K562 (cell line): ENCODE measurements at regions not wholly inside any gene's neighbourhood (a gene's known extent, or its start where the extent isn't known, plus 50 kb on each side); places are given as distances from the start of the nearest gene placed in this dataset.

Experiments used
- ATAC-seq: fragments of 200-7000 bp; cut with Tn5 transposase; 3 replicates; pipeline ENCODE4 v1.9.1; 2020; ENCODE audit warnings: moderate library complexity
- BruUV-seq: library from RNA; stranded (reverse); fragments of 400-500 nt; replicated peaks from 2 replicates; lab custom pipeline; 2021; lab: Mats Ljungman, UMichigan
- CTCF ChIA-PET: fragments of 300-600 bp; formaldehyde crosslinking; extraction: SDS; loops from one replicate; lab custom pipeline; 2021; ENCODE audit warnings: low intra/inter-chr PET ratio; lab: Yijun Ruan, JAX
- POLR2A ChIA-PET: fragments of 300-600, 350-650 bp; sonication (Branson Sonifier 250); formaldehyde crosslinking; extraction: SDS; loops from one replicate; lab custom pipeline; 2021; ENCODE audit warnings: antibody characterized with exemption, inconsistent platforms; lab: Yijun Ruan, JAX
- DNase-seq, 4 experiments: peaks; one replicate each; pipeline versions ENCODE4 v3.0.0 to v3.0.0-alpha.2; 2011 to 2018; ENCODE audit warnings: low spot score in 3 of 4, mixed read lengths in 3 of 4; ENCODE audit errors: extremely low read depth in 1 of 4
- FAIRE-seq: peaks from 2 replicates; lab custom pipeline; 2011; peaks lifted over from hg19 to GRCh38; lab: Jason Lieb, UNC
- H2AFZ ChIP-seq: 2 replicates; pipeline ENCODE4 v1.6.0; 2011; ENCODE audit warnings: low read depth, low read length, control low read depth, inconsistent platforms
- H3K27ac ChIP-seq: fragments of 200-600 bp; 3 replicates; pipeline ENCODE4 v1.8.0; 2011; ENCODE audit warnings: low read depth, mild to moderate bottlenecking, control low read depth, inconsistent platforms, low read length, moderate library complexity, mixed read lengths; ENCODE audit errors: extremely low read depth
- H3K27me3 ChIP-seq, 2 experiments: fragments of 300-600 bp in 1 of 2; 2 replicates in 1 of 2; 3 replicates in 1 of 2; pipeline versions ENCODE4 v1.6.0 to v1.8.0; 2011; ENCODE audit warnings: inconsistent platforms in 2 of 2, low read length in 2 of 2, mild to moderate bottlenecking in 1 of 2, mixed read lengths in 1 of 2, moderate library complexity in 1 of 2; ENCODE audit not compliant: control insufficient read depth in 2 of 2, insufficient read depth in 2 of 2
- H3K36me3 ChIP-seq: fragments of 300-600 bp; 3 replicates; pipeline ENCODE4 v1.8.0; 2011; ENCODE audit warnings: mild to moderate bottlenecking, low read length, inconsistent platforms; ENCODE audit not compliant: control insufficient read depth, insufficient read depth
- H3K4me1 ChIP-seq, 2 experiments: fragments of 200-600 bp in 1 of 2; replicated peaks in 1 of 2; 2 replicates in 1 of 2; 3 replicates in 1 of 2; pipeline versions ENCODE4 v1.5.1 to v1.8.0; 2011; ENCODE audit warnings: inconsistent platforms in 2 of 2, low read length in 2 of 2, mild to moderate bottlenecking in 1 of 2, mixed read lengths in 1 of 2, moderate library complexity in 1 of 2; ENCODE audit not compliant: control insufficient read depth in 2 of 2, insufficient read depth in 2 of 2
- H3K4me2 ChIP-seq: 2 replicates; pipeline ENCODE4 v1.6.1; 2011; ENCODE audit warnings: low read length, control low read depth, inconsistent platforms, mixed read lengths; ENCODE audit not compliant: insufficient read depth
- H3K4me3 ChIP-seq: fragments of 200-600 bp; sonication (generic), shearing (Covaris generic); 2 replicates; pipeline ENCODE4 v1.5.1; 2016; ENCODE audit warnings: control low read depth, inconsistent platforms
- H3K79me2 ChIP-seq: fragments of 200-600 bp; 3 replicates; pipeline ENCODE4 v1.8.0; 2011; ENCODE audit warnings: low read length, inconsistent platforms; ENCODE audit not compliant: control insufficient read depth, insufficient read depth
- H3K9ac ChIP-seq, 2 experiments: 2 replicates each; pipeline versions ENCODE4 v1.6.0 to v1.6.1; 2011; ENCODE audit warnings: low read depth in 2 of 2, low read length in 2 of 2, control low read depth in 1 of 2, inconsistent platforms in 1 of 2, mild to moderate bottlenecking in 1 of 2, mixed read lengths in 1 of 2; ENCODE audit not compliant: insufficient read depth in 1 of 2
- H3K9me1 ChIP-seq: one replicate; pipeline ENCODE4 v1.6.0; 2011; ENCODE audit warnings: inconsistent platforms, mild to moderate bottlenecking, low read length, moderate library complexity; ENCODE audit not compliant: control insufficient read depth, insufficient read depth
- H3K9me3 ChIP-seq: replicated peaks from 2 replicates; pipeline ENCODE4 v1.5.1; 2011; ENCODE audit warnings: low read depth, low read length, inconsistent platforms; ENCODE audit not compliant: control insufficient read depth, insufficient read depth
- H4K20me1 ChIP-seq: replicated peaks from 2 replicates; pipeline ENCODE4 v1.6.1; 2011; ENCODE audit warnings: low read length, inconsistent platforms, mixed read lengths; ENCODE audit not compliant: control insufficient read depth, insufficient read depth
- MGA ChIP-seq: fragments of 450-650 bp; IDR thresholded peaks from 2 replicates; pipeline ENCODE4 v1.6.1; 2016; ENCODE audit warnings: mild to moderate bottlenecking, moderate library complexity
- ZNF3 ChIP-seq: fragments of 250-450 bp; sonication (Bioruptor Pico); IDR thresholded peaks from 2 replicates; pipeline ENCODE4 v1.5.0; 2021; ENCODE audit warnings: mild to moderate bottlenecking, moderate library complexity
- WGBS: fragments of 100-300 bp; shearing (Covaris generic); methylation state at CpG from one replicate; pipeline ENCODE4 v1.1.6; 2016; ENCODE audit warnings: low coverage, mixed read lengths; ENCODE audit not compliant: insufficient coverage; ENCODE audit errors: missing lambda C conversion rate; 5-methylcytosine and 5-hydroxymethylcytosine counted together
- in situ Hi-C: fragments of 300-500 bp; cut with MboI; formaldehyde crosslinking; loops from 4 replicates; pipeline ENCODE4 v1.15.0; 2018; ENCODE audit warnings: inconsistent platforms, mixed read lengths
- intact Hi-C: fragments of 100-400 bp; cut with micrococcal nuclease; formaldehyde crosslinking; loops from 2 replicates; pipeline ENCODE4 v1.14.2; 2022

DNA sequence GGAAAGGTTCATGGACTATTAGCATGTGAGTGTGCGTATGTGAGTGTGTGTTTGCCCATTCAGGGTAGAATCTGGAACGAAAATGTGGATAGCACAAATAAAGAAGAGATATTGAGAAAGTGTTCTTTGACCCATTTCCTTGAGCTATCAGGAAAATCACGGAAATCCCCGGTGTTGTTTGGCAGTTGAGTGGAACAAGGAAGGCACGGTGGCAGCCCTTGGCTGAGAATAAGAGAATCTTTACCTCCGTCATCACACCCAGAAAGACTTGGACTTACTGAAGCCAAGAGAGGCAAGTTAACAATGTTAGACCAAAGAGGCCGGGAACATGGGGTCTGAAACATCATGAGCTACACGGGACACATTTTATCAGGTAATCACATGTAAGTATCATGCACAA lies 588.9 kb upstream of the BTBD3 start:
- no peak overlapping the region for H3K4me3 ChIP-seq
- no peak for ATAC-seq
- H3K9me1 ChIP-seq: no peaks in the 10 kb centered on the region
- H3K27me3 ChIP-seq: no peaks in the 10 kb centered on the region
- no peak overlapping the region for H3K4me2 ChIP-seq
- BruUV-seq: no TSS peak
- DNase-seq: no peak
- H3K9ac ChIP-seq: no peak overlapping the region
- TF ChIP-seq ZNF3 (CRISPR knock-in tag): no peak
- no peak for TF ChIP-seq MGA
- no peaks in the 10 kb centered on the region for H3K4me1 ChIP-seq
- no peaks in the 10 kb centered on the region for H4K20me1 ChIP-seq
- in situ Hi-C loops: no loop called here
- WGBS: 2% methylated on average over 8 of the region's 8 CpGs
- POLR2A ChIA-PET: no interaction called here
- H3K79me2 ChIP-seq: no peaks in the 10 kb centered on the region
- H3K9me3 ChIP-seq: no peaks in the 10 kb centered on the region
- no peaks in the 10 kb centered on the region for H3K36me3 ChIP-seq
- CTCF ChIA-PET: no interaction called here
- H2AFZ ChIP-seq: no peak overlapping the region
- intact Hi-C loops: no loop called here
- FAIRE-seq: no peak
- no peak overlapping the region for H3K27ac ChIP-seq
